Right hindlimb (tissue), 1 donor: ENCODE measurements at regions not wholly inside any gene's neighbourhood (a gene's known extent, or its start where the extent isn't known, plus 50 kb on each side); places are given as distances from the start of the nearest gene placed in this dataset.

Experiments
- DNase-seq: peaks from one replicate; pipeline ENCODE4 v3.0.0-alpha.2; 2018

GRCh38 chrY:11293392-11293791, 1407.6 kb upstream of the USP9Y start:
- DNase-seq, result no peak

- peak; percentile 18 for DNase-seq
Observed at GRCh38 chrY:11334151-11334550, 1366.9 kb upstream of the USP9Y start.
